ENCODE measurements at regions not wholly inside any gene's neighbourhood (a gene's known extent, or its start where the extent isn't known, plus 50 kb on each side); places are given as distances from the start of the nearest gene placed in this dataset.
A peak's percentile ranks its signal among the peaks of the same experiment; 100 is the strongest.

DNA sequence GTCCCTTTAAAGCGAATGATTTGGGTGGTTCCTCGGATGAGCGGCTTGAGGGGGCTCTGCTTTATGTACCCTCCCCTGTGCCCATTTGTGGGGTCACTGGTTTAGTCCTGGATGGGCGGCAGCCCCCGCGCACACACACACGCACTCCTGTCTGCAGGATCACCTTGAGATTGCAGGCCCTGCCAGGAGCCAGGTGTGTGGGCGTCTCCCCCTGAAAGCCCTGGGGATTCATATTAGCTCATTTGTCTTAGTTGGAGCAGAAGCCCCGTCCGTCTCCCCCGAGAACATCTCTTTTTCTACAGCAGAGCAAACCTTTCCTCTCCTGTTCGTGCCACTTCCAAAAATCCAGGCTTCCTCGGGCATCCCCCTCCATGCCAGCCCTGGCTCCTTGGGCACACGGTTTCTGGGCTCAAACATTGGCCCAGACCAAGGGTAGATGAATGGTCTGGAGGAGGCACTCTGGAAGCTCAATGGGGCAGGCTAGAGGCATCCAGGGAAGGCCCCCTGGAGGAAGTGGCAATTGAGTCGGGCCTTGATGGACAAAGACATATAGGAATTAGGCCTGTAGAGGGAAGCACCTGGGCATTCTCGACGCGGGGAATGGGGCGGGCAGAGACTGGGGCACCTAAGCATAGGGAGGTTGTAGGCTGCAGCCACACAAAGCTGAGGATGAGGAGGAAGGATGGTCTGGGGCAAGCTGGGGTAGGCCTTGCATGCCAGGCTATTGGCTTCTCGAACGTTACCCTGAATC lies 218.5 kb upstream of the GSE1 start:
- peak; percentile 68 for DNase-seq

- peak; percentile 92 for DNase-seq
Measured at GRCh38 chr16:85395207-85395912, 217.8 kb upstream of the GSE1 start.

- DNase-seq = no peak
Measured at GRCh38 chr16:85395913-85396878, 216.9 kb upstream of the GSE1 start.

GRCh38 chr16:85396879-85397871 lies 215.9 kb upstream of the GSE1 start:
- peak; percentile 93 for DNase-seq

GRCh38 chr16:85398050-85398451 lies 215.1 kb upstream of the GSE1 start:
- no peak for DNase-seq

GRCh38 chr16:85398688-85399582 lies 214.2 kb upstream of the GSE1 start:
- DNase-seq = no peak

- DNase-seq = no peak
Measured at GRCh38 chr16:85399583-85400284, 213.4 kb upstream of the GSE1 start.

- no peak for DNase-seq
Measured at GRCh38 chr16:85400305-85401205, 212.6 kb upstream of the GSE1 start.

- DNase-seq = no peak
Measured at GRCh38 chr16:85401370-85401916, 211.7 kb upstream of the GSE1 start.

DNA sequence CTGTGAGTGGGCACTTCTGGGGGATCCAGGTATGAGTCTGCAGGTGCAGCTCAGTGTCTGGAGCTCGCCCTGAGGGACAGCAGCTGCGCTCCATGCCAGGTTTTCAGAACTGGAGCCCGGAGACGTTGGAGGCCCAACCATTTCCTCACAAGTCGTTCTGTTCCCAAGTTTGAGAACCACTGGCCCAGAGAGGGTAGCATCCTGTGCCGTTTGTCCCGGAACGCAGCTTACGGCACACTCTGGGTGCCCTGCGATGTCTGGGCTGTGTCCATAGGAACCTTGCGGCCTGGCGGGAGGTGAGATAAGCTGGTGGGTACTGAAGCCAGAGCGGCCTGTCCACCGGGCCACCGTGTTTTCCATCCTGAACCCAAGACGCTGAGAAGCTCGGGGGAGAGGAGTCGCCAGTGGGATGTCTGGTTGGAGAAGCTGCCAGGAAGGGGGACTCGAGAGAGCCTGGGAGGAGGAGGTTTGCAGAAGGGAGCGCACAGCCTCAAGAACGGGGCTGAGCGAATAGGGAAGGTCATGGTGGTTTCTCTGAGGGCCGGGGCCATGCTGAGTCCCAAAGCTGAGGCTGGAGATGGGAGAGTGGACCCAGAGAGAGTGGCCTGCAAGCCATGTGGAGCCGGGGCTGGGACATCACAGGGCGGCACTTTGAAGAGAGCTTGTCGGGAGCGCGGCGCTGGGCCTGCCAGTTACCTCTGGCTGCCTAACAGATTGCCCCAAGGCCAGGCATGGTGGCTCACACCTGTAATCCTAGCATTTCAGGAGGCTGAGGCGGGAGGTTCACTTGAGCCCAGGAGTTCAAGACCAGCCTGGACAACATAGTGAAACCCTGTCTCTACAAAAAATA lies 211.0 kb upstream of the GSE1 start:
- no peak for DNase-seq

GRCh38 chr16:85402910-85403692 lies 210.0 kb upstream of the GSE1 start:
- DNase-seq = no peak

DNA sequence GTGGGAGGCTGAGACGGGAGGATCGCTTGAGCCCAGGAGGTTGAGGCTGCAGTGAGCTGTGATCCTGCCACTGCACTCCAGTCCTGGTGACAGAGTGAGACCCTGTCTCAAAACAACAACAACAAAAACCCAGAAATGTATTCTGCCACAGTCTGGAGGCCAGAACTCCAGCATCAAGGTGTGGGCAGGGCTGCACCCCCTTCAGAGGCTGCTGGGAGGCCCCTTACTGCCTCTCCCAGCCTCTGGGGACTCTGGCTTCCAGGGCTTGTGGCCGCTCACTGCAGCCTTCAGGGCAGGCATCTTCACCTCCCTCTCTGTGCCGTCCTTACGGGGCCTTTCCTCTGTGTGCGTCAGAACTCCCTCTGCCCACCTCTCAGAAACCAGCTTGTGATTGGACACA lies 209.4 kb upstream of the GSE1 start:
- no peak for DNase-seq

- no peak for DNase-seq
Measured at GRCh38 chr16:85412911-85413520, 200.1 kb upstream of the GSE1 start.

GRCh38 chr16:85413691-85414663 lies 199.1 kb upstream of the GSE1 start:
- no peak for DNase-seq

Data from NCI-H1694 treated with DMSO at 0.1 percent for 48 hours (cell line).